ENCODE measurements at regions not wholly inside any gene's neighbourhood (a gene's known extent, or its start where the extent isn't known, plus 50 kb on each side); places are given as distances from the start of the nearest gene placed in this dataset.

GRCh38 chr10:90557385-90557784, 300.5 kb downstream of the HTR7 start:
- no peak for DNase-seq

- no peak for DNase-seq
Measured at GRCh38 chr10:90560331-90560730, 297.5 kb downstream of the HTR7 start.

DNA sequence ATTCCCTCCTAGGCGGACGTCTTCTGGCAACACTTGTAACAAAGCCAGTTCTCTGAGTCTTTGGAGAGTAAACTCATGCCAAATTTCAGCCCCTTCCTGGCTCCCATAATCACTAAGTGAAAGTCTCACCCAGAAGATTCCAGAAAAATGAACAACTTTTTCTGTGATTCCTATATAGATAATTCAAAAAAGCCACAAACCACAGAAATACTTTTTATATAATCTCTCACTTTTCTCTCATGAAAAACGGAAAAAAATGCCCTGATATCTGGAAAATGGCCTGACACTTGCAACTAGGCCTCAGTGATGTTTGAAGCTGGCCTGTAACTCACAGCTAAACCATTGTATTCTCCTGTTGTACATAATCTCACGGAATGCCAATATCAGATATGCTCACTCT, 296.2 kb downstream of the HTR7 start:
- no peak for DNase-seq

GRCh38 chr10:90571481-90572258, 286.2 kb downstream of the HTR7 start:
- no peak for DNase-seq

GRCh38 chr10:90575125-90575524, 282.7 kb downstream of the HTR7 start:
- DNase-seq = no peak

DNA sequence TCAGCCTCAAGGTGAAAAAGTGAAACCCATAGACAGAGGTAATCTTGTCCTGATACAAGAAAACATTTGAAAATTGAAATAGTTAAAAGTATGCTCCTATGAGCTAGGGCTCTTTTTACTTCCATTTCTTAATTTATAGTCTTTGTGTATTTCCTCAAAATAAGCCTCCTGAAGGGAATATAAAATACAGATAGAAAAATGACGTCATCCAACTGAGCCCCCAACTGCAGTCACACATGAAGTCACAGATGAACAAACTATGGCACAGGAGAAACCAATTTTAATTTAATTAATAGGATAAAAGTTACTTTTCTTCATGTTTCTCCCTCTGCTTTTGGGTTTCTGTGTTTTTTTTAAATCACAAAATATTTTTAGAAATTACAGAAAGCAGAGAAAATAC, 280.3 kb downstream of the HTR7 start:
- no peak for DNase-seq

DNA sequence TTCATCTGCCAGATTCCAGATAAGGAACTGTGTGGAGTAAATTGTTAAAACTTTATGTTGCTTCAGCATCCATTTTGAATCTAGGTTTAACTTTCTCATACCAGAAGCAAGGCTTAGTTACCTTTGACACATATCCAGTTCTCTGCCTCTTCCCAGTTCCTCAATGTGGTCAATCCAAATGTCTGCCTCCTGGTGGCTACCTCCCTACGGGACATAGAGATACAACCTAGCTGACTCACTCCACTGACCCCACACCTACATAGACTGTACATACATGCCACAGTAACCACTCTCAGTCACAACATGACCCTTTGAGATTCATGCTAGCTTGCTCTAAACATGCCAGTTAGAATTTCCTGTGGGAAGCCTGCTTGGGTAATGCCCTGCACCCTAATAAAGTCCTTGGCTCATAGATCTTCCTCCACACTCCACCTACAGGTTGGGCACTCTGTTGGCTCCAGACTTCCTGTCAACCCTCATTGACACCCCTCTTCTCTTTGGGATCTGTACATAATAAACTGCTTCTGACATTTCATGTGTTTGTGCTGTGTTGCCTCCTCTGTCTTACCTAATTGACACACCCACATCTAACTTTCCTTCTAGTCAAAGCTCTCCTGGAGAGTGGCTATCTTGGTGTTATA, 278.1 kb downstream of the HTR7 start:
- DNase-seq = no peak

DNA sequence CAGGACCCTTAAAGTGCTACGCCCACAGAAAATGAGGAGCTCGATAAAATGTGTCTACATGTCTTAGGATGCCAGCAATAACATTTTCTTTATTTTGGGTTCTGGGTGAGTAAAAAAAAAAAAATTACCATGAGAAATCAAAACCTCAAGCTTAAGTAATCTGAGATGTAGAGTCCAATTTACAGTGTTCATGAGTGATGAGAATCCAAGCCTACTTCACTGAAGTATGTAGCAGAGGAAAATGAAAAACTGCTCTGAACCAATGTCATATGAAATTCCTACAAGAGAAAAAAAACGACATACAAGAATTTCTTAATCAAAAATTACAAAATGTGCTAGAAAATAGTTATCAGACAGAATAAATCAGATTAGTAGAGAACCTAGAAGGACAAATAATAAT, 274.4 kb downstream of the HTR7 start:
- no peak for DNase-seq

DNA sequence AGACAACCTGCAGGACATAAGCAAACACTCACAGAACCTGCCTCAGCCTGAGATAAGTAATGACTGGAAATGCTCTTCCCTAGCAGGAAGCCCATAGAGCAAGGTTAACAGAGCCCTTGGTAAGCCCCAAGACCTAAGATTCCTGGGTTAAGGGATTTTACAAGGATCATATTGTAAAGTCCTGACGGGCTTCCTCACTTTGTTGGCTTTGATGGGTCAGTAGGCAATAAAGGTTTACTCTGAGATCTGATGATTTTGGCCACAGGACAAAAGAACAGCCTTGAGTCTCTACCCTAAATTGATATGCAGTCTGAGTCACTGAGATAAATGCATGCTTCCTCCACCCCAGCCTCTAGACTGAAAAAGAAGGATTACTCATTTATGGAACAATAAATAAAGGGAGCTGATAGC, 270.8 kb downstream of the HTR7 start:
- DNase-seq = no peak

GRCh38 chr10:90587561-90587960, 270.3 kb downstream of the HTR7 start:
- DNase-seq = no peak

- DNase-seq = no peak
Measured at GRCh38 chr10:90588222-90588621, 269.6 kb downstream of the HTR7 start.

DNA sequence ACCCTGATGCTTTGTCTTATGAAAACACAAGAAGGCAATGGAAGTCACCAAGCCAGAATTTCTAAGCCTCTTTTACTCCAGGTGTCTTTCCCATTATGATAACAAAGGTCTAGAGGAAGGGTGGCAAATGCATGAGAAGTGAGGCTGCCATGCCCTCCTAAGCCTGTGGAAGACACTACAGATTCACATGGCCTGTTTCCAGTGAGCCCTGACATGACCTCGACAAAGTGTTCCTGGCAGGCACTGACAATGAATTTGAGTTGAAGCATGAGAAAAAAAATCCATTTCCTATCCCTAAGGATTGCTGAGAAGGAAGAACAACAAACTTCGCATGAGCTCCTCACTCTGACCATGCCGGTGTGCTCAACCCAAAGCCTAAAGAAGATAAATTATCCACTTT, 268.0 kb downstream of the HTR7 start:
- DNase-seq = no peak

DNA sequence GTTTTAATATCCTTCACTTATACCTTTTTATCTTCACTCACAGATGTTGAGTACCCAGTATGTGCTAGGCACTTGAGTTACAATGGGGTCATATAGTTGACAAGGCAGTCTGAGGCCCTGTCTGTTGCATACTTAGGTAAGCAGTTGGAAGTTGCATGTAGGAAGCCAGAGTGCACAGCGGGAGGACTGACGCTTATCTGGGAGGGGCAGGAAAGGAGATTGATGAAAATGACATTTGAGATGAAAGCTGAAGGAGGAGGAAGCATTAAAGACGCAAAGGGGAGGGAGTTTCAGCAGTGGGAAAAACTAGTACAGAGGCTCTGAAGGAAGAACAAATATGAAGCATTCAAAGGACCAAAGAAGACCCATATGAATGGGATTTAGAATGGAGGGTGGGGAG, 266.2 kb downstream of the HTR7 start:
- no peak for DNase-seq

- DNase-seq = no peak
Measured at GRCh38 chr10:90592638-90593302, 265.1 kb downstream of the HTR7 start.

GRCh38 chr10:90598513-90598912, 259.3 kb downstream of the HTR7 start:
- no peak for DNase-seq

- no peak for DNase-seq
Measured at GRCh38 chr10:90602862-90603610, 254.8 kb downstream of the HTR7 start.

DNA sequence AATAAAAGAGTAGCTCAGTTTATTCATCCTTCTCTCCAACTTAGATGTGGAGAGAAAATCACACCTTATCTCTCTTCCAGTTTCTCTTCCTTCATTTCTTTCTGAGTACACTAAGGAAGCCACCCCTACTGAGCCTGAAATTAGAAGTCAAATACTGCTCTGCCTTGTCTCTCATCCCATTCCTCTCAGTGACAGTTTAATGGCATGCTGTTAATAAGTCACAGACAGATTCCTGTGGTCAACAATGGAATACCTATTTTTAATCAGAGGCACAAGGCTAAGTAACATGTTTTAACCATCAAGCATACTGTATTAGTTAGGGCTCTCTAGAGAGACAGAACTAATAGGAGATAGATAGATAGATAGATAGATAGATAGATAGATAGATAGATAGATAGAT, 253.2 kb downstream of the HTR7 start:
- no peak for DNase-seq

DNA sequence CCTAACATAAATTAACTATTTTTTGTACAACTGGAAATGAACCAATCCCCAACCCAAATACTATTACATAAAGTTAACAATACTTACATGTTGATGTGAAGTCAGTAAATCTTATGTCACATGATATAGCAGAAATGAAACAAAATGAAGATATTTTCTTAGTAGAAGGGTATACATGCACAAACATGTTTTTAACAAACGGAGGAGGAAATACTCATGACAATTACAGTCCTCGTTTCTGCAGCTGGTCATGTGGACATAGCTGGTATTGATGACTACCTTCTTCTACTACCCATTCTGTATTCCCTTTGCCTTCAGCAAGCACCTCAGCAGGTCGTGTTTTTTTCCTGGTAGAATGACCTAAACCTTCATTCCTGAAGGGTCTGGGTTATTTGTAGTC, 252.3 kb downstream of the HTR7 start:
- no peak for DNase-seq

DNA sequence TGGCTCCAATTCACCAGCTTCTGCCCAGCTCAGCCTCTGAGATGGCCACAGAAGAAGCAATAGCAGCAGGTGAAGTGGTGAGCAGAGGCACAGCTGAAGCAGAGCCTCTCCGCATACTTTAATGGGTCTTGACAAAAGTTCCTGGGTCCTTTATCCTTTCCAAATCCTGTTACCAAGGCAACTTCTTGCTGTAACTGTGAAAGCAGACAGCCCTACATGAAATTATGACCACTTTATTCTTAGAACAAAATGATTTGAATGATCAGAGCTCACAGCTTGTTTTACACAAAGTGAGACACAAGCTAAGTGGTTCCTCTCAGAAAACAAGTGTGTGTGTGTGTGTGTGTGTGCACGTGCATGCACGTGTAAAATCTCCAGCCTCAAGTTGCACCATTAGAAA, 245.6 kb downstream of the HTR7 start:
- DNase-seq = no peak

DNA sequence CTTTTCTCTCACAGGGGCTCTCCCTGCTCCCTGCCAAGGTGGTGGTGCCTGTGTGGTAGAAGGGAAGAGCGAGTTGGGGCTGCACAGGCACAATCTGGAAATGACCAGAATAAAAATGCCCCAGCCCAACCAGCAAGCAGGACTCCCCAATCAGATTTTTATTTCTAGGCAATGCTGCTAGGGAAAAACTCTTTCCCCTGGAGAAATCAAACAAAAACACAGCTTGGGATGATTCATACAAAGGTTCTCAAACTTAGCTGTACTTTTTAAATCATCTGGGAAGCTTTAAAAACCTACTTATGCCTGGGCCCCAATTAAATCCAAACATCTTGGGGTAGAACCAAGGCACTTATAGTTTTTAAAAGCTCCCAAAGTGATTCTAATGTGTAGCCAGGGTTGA, 243.2 kb downstream of the HTR7 start:
- DNase-seq = no peak

DNA sequence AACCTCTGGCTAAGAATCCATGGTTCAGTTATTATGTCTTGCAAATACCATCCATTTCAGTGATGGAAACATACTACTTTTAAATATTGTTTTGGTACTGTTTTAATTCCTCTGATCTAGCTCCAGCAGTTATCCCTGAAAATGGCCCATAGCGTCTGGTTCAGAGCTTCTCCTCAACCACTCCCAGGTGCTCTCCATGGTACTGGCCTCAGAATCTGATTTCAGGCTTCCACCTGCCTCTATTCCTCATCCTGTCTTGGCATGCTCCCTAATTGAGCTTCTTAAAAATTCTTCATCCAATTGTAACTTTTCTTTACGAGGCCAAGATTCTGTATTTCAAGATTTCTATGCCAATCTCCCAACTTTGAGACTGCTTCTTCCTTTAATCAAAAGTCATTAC, 236.3 kb downstream of the HTR7 start:
- DNase-seq = no peak

DNA sequence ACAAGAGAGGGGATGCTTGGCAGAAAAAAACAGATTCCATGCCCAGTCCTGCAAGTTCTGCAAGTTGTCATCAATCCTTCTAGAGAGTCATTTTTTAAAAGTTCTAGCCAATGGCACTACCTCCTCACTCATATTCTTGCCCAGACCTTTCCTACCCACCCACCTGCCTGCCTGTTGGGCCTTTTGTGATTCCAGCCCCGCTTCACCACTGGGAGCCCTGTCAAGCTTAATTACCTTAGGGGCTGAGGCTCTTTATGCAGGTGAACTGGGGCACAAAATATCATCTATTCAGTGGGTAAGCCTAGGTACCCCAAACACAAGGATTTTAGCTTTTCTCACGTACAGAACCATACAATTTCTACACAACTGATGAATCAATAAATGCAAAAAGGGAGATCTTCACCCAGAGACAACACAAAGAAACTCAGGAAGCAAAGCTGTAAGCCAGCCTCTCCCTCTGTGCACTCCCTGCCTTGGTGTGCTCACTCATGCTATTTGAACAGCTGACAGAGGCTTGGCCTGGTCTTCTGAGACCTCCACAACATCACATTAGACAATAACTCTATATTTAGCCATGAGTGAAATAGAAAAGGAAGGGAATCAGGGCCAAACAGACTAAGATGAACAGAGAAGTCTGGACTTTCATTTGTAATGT, 222.6 kb downstream of the HTR7 start:
- no peak for DNase-seq

- no peak for DNase-seq
Measured at GRCh38 chr10:90640756-90641155, 217.1 kb downstream of the HTR7 start.

All from CD4-positive, alpha-beta T cell treated with Interleukin-15 for 1 hour (primary cell).